ENCODE measurements at regions not wholly inside any gene's neighbourhood (a gene's known extent, or its start where the extent isn't known, plus 50 kb on each side); places are given as distances from the start of the nearest gene placed in this dataset.

DNA sequence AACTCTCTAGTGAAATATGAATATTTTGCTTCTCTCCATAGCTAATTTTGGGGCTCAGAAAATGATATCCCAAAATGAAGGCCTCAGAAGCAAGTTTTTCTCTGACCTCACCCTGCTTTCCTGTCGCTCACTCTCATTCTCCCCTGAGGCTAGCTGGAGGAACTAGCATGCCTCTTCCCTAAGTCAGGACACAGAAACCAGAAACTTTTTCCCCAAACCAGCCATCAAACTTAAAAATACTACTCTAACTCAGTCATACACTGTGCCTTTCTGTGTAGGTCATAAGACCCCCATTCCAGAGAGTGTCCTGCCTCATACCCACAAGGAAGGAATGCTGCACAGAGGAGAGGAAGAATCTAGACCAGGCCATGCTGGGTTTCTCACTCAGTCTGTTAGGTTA, 329.6 kb downstream of the PCDH20 start:
- intact Hi-C loops (cut with DNase I), result no loop called here
- no peak for DNase-seq

DNA sequence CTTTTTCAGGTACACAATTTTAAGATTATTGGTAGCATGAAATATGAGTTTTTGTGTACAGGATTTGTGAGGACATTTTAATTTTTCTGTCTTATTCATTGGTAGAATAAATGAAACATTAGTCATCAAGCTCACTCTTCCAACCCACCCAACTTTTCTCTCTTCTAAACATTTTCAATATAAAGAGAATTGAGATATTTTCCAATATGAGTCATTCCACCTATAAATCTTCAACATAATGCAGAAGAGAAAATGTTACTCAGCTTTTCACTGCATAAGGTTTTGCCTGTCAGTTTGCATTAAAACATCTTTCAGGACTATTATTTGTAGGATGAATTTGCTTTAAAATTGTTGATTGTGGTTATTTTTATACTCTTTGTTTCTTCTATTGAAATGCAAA, 330.7 kb downstream of the PCDH20 start:
- DNase-seq, result no peak
- intact Hi-C loops (cut with DNase I), result no loop called here

GRCh38 chr13:61078976-61079770, 336.5 kb downstream of the PCDH20 start:
- intact Hi-C loops (cut with DNase I), result no loop called here
- DNase-seq, result no peak

GRCh38 chr13:61052175-61052574, 363.5 kb downstream of the PCDH20 start:
- DNase-seq, result no peak
- intact Hi-C loops (cut with DNase I), result no loop called here

GRCh38 chr13:61045251-61045650, 370.4 kb downstream of the PCDH20 start:
- intact Hi-C loops (cut with DNase I), result no loop called here

DNA sequence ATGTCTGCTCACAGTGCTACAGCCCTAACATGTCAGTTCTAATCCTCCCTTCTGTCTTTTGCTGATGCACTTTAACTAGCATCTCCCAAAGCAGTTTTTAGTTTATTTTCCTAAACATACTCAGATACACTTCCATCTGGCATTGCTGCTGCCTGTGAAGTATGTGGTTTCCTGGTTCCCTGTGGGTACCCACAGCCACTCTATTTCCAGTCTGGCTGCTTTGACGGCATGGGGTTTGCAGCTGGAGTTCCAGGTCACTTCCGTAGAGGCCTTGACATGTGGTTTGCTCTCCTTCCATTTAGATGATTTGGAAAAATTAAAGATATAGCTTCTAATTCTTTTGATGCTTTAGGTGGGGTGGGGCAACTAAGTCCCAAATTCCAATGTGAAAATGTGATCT, 375.5 kb downstream of the PCDH20 start:
- intact Hi-C loops (cut with DNase I), result no loop called here
- no peak for DNase-seq

More at GRCh38 chr13:61045251-61045650, 370.4 kb downstream of the PCDH20 start:
- no peak for DNase-seq

- DNase-seq, result no peak
- intact Hi-C loops (cut with DNase I), result no loop called here
Measured at GRCh38 chr13:61039302-61039701, 376.3 kb downstream of the PCDH20 start.

GRCh38 chr13:61036715-61037114, 378.9 kb downstream of the PCDH20 start:
- no peak for DNase-seq
- intact Hi-C loops (cut with DNase I), result no loop called here

DNA sequence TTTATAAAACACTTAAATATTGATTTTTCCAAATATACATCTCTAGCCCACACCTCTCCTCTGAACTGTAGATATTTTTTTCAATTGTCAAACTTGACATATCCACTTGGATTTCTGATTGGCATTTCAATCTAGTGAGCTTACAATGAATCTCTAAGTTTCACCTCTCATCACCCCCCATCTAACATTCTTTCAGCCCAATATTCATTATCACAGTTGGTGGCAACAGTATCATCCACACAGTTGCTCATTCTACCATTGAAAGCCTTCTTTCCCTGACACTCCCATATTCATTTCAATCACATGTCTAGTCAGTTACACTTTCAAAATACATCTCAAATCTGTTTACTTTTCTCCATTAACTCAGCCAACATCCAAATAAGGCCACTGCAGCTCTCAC, 385.2 kb downstream of the PCDH20 start:
- no peak for DNase-seq
- intact Hi-C loops (cut with DNase I), result no loop called here

GRCh38 chr13:61029064-61029463, 386.6 kb downstream of the PCDH20 start:
- no peak for DNase-seq
- intact Hi-C loops (cut with DNase I), result no loop called here

DNA sequence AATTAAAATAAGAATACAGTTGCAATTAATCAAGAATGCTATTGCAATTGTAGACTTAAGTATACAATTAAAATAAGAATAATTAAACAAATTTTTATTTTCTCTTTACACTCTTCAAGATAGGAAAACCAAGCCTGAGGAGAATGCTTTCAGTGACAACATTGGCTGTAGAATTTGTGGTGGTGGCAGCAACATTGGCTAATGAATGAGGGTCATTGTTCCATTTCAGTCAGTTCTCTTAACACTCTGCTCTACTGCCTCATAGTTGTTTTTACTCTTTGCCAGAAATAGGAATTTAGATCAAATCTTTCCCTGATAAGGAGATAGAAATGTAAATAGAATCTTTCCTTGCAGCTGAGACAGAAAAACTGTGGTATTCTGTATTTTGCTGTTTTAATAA, 391.6 kb downstream of the PCDH20 start:
- peak in 6 of 42 donors; percentile 11 to 51 (median 24) for DNase-seq
- intact Hi-C loops (cut with DNase I), result no loop called here

DNA sequence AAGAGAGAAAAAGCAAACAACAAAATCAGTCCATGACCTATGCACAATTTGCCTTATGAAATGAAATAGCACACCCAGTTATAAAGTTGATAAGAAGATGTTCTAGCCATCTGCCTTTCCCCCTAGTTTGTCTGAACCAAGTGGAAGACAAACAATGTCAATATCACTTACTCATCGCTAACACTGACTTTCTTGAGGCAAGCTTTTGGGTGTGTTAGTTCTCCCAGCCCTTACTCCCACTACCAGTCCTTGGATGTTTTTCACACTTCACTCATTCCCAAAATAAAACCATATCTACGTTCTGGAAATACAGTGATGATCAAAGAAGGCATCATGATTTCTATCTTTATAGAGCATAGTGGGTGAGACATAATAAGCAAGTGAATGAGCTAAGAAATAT, 393.8 kb downstream of the PCDH20 start:
- intact Hi-C loops (cut with DNase I), result no loop called here
- DNase-seq, result no peak

- no peak for DNase-seq
- intact Hi-C loops (cut with DNase I), result no loop called here
Measured at GRCh38 chr13:61013796-61014195, 401.9 kb downstream of the PCDH20 start.

- no peak for DNase-seq
- intact Hi-C loops (cut with DNase I), result no loop called here
Measured at GRCh38 chr13:61010358-61010757, 405.3 kb downstream of the PCDH20 start.

DNA sequence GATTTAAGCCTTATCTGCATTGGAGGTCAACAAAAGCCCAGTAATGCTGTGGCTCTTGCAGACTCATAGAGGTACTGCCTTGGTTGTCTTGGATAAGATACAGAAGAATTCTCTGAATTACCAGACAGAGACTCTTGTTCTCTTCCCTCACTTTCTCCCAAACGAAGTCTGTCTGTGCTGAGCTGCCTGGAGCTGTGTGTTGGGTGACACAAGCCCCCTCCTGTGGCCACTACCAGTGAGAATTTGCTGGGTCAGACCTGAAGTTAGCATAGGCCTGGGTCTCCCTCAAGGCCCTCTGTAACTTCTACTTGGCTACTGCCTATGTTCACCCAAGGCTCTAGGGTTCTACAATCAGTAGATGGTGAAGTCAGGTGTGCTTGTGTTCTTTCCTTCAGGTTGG, 413.0 kb downstream of the PCDH20 start:
- DNase-seq, result no peak
- intact Hi-C loops (cut with DNase I), result no loop called here

GRCh38 chr13:60990032-60990733, 425.5 kb downstream of the PCDH20 start:
- intact Hi-C loops (cut with DNase I), result no loop called here
- DNase-seq, result no peak

GRCh38 chr13:60986301-60986700, 429.3 kb downstream of the PCDH20 start:
- intact Hi-C loops (cut with DNase I), result no loop called here
- no peak for DNase-seq

GRCh38 chr13:60981407-60981806, 434.2 kb downstream of the PCDH20 start:
- no peak for DNase-seq
- intact Hi-C loops (cut with DNase I), result no loop called here

DNA sequence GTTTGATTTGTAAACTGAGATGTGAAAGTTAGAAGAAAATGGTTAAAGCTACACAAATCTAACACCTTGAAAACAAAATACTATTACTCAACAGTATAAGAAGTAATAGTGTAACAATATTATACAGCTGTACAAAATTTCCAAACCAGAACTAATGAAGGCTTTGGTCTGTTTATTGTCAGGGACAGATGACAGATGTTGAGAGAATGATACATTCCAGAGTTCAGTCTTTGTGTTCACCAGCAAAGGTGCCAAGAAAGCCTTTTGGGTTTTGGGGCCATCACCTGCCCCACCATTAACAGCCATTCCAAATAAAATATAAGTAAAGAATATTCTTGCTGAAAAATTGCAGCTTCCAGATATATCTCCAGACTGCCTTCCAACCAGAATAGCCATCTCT, 439.3 kb downstream of the PCDH20 start:
- intact Hi-C loops (cut with DNase I), result no loop called here
- DNase-seq, result no peak

- no peak for DNase-seq
- intact Hi-C loops (cut with DNase I), result no loop called here
Measured at GRCh38 chr13:60974296-60974695, 441.4 kb downstream of the PCDH20 start.

- DNase-seq, result no peak
- intact Hi-C loops (cut with DNase I), result no loop called here
Measured at GRCh38 chr13:60973529-60973928, 442.1 kb downstream of the PCDH20 start.

Measured in head of caudate nucleus (tissue), 42 donors.